HEK293T (cell line): ENCODE measurements at regions not wholly inside any gene's neighbourhood (a gene's known extent, or its start where the extent isn't known, plus 50 kb on each side); places are given as distances from the start of the nearest gene placed in this dataset.

Experiments
- CTCF ChIA-PET: fragments of 350-600 bp; formaldehyde crosslinking; extraction: SDS; loops from one replicate; lab custom pipeline; 2021; ENCODE audit warnings: antibody characterized with exemption, inconsistent platforms; lab: Yijun Ruan, JAX
- POLR2A ChIA-PET: fragments of 350-600 bp; formaldehyde crosslinking; extraction: SDS; loops from one replicate; lab custom pipeline; 2020; ENCODE audit warnings: antibody characterized with exemption, inconsistent platforms; lab: Yijun Ruan, JAX
- DNase-seq: peaks from one replicate; pipeline ENCODE4 v3.0.0; 2012; ENCODE audit warnings: mixed read lengths; ENCODE audit errors: extremely low spot score
- ARNT ChIP-seq: fragments of 450-650 bp; IDR thresholded peaks from 2 replicates; pipeline ENCODE4 v1.6.1; 2017; ENCODE audit warnings: mild to moderate bottlenecking
- BHLHE40 ChIP-seq: fragments of 450-650 bp; IDR thresholded peaks from 2 replicates; pipeline ENCODE4 v1.6.1; 2016; ENCODE audit warnings: mild to moderate bottlenecking, moderate library complexity, borderline replicate concordance
- CTBP1 ChIP-seq: fragments of 450-650 bp; IDR thresholded peaks from 2 replicates; pipeline ENCODE4 v1.6.1; 2016; ENCODE audit warnings: borderline replicate concordance
- ELF4 ChIP-seq: fragments of 450-650 bp; IDR thresholded peaks from 2 replicates; pipeline ENCODE4 v1.6.1; 2017; ENCODE audit warnings: antibody characterized with exemption
- FOXA1 ChIP-seq: fragments of 450-650 bp; IDR thresholded peaks from 2 replicates; pipeline ENCODE4 v1.6.1; 2016; ENCODE audit warnings: mild to moderate bottlenecking
- FOXK2 ChIP-seq: fragments of 450-650 bp; IDR thresholded peaks from 2 replicates; pipeline ENCODE4 v1.6.1; 2016; ENCODE audit warnings: mild to moderate bottlenecking
- FOXM1 ChIP-seq: fragments of 450-650 bp; IDR thresholded peaks from 2 replicates; pipeline ENCODE4 v1.6.1; 2017; ENCODE audit warnings: mild to moderate bottlenecking, borderline replicate concordance
- HDGF ChIP-seq: fragments of 450-650 bp; IDR thresholded peaks from 2 replicates; pipeline ENCODE4 v1.6.1; 2017; ENCODE audit warnings: antibody characterized with exemption, borderline replicate concordance
- L3MBTL2 ChIP-seq: fragments of 450-650 bp; conservative IDR thresholded peaks from 2 replicates; pipeline ENCODE4 v1.6.1; 2016; ENCODE audit warnings: mild to moderate bottlenecking
- LEF1 ChIP-seq: fragments of 450-650 bp; IDR thresholded peaks from 2 replicates; pipeline ENCODE4 v1.6.1; 2017; ENCODE audit warnings: mild to moderate bottlenecking, borderline replicate concordance
- NFRKB ChIP-seq: fragments of 450-650 bp; IDR thresholded peaks from 2 replicates; pipeline ENCODE4 v1.6.1; 2016; ENCODE audit warnings: mild to moderate bottlenecking, moderate library complexity
- PKNOX1 ChIP-seq: fragments of 450-650 bp; IDR thresholded peaks from 2 replicates; pipeline ENCODE4 v1.6.1; 2016
- SP1 ChIP-seq: fragments of 450-650 bp; IDR thresholded peaks from 2 replicates; pipeline ENCODE4 v1.6.1; 2017
- SUZ12 ChIP-seq: fragments of 450-650 bp; IDR thresholded peaks from 2 replicates; pipeline ENCODE4 v1.6.1; 2016; ENCODE audit warnings: mild to moderate bottlenecking
- TARDBP ChIP-seq: fragments of 450-650 bp; IDR thresholded peaks from 2 replicates; pipeline ENCODE4 v1.6.1; 2016
- ZNF384 ChIP-seq: fragments of 450-650 bp; IDR thresholded peaks from 2 replicates; pipeline ENCODE4 v1.6.1; 2016

DNA sequence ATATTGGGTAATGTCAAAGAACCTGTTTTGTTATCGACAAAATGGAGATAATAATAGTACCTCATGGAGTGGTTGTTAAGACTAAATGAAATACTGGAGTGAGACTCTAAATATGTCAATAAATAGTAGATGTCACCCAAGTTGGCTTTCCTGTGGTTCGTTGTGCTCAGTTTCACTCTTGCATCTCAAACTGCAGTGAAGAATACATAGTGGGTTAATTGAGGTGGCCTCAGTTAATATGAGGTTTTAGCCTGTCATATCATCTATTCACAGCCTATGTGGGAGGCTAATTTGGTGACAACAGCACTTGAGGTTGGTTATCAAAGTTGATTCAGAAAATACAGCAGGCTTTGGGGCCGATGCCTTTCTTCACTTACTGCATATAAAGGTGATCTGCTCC is 485.5 kb upstream of the SUCLG2 start:
- TF ChIP-seq FOXA1: no peak
- no peak for TF ChIP-seq ELF4
- no peak for TF ChIP-seq LEF1
- DNase-seq: no peak
- ChIA-PET CTCF (no interaction called here), POLR2A (no interaction called here)

GRCh38 chr3:68136411-68136810 is 482.0 kb upstream of the SUCLG2 start:
- POLR2A ChIA-PET: no interaction called here
- TF ChIP-seq ELF4 (no peak), NFRKB (no peak), ZNF384 (no peak), SP1 (no peak), BHLHE40 (no peak), FOXM1 (no peak), LEF1 (no peak), CTBP1 (no peak)
- DNase-seq: no peak
- CTCF ChIA-PET: no interaction called here

GRCh38 chr3:68135067-68135466 is 480.7 kb upstream of the SUCLG2 start:
- CTCF ChIA-PET: no interaction called here
- DNase-seq: no peak
- POLR2A ChIA-PET: no interaction called here
- no peak for TF ChIP-seq L3MBTL2
- no peak for TF ChIP-seq ELF4
- no peak for TF ChIP-seq ZNF384
- TF ChIP-seq LEF1: no peak
- TF ChIP-seq TARDBP: no peak
- TF ChIP-seq BHLHE40: no peak
- no peak for TF ChIP-seq NFRKB
- TF ChIP-seq SP1: no peak
- no peak for TF ChIP-seq FOXK2

- no peak for TF ChIP-seq TARDBP
- TF ChIP-seq CTBP1: no peak
- TF ChIP-seq PKNOX1: no peak
- no peak for TF ChIP-seq FOXK2
- no peak for TF ChIP-seq ARNT
- TF ChIP-seq L3MBTL2: no peak
- TF ChIP-seq FOXM1: no peak
- TF ChIP-seq SUZ12: no peak
- no peak for TF ChIP-seq NFRKB
- TF ChIP-seq BHLHE40: no peak
- no peak for TF ChIP-seq ZNF384
- TF ChIP-seq HDGF: no peak
- no peak for TF ChIP-seq SP1
- no peak for DNase-seq
- ChIA-PET CTCF (no interaction called here), POLR2A (no interaction called here)
Measured at GRCh38 chr3:68129065-68129464, 474.7 kb upstream of the SUCLG2 start.

DNA sequence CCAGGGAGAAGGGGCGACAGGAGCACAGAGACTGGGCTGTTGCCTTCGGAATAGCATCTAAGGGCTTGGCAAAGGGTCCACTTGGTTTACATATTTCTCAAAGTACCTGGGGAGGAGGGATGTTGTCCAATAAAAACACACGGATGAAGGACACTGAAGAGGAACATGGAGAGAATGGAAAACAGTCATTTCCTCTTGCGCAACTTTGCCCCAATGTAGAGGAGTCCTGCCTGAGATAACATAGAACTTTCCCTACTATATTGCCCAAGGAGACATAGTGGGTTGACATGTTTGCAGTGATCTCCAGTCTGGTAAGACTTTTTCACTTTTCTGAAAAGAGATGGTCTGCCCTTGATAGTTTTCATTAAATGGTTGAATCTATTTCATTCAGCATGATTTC is 468.8 kb upstream of the SUCLG2 start:
- ChIA-PET POLR2A (no interaction called here), CTCF (no interaction called here)
- TF ChIP-seq PKNOX1 (no peak), ARNT (no peak), FOXA1 (no peak), CTBP1 (no peak)
- DNase-seq: no peak

- ChIA-PET POLR2A (no interaction called here), CTCF (no interaction called here)
- TF ChIP-seq L3MBTL2 (no peak), CTBP1 (no peak), ELF4 (no peak), LEF1 (no peak), BHLHE40 (no peak), NFRKB (no peak), HDGF (no peak), TARDBP (no peak), ARNT (no peak), SUZ12 (no peak), PKNOX1 (no peak), FOXK2 (no peak), FOXA1 (no peak), SP1 (no peak), ZNF384 (no peak)
- no peak for DNase-seq
Measured at GRCh38 chr3:68121287-68121686, 466.9 kb upstream of the SUCLG2 start.

GRCh38 chr3:68116580-68116979 is 462.2 kb upstream of the SUCLG2 start:
- ChIA-PET CTCF (no interaction called here), POLR2A (no interaction called here)
- DNase-seq: no peak
- TF ChIP-seq ARNT (no peak), TARDBP (no peak), CTBP1 (no peak), BHLHE40 (no peak), ZNF384 (no peak), FOXK2 (no peak), ELF4 (no peak), FOXM1 (no peak), PKNOX1 (no peak), FOXA1 (no peak), L3MBTL2 (no peak), SUZ12 (no peak), SP1 (no peak), NFRKB (no peak), HDGF (no peak)
